ENCODE measurements at regions not wholly inside any gene's neighbourhood (a gene's known extent, or its start where the extent isn't known, plus 50 kb on each side); places are given as distances from the start of the nearest gene placed in this dataset.

- no peak for DNase-seq (ENCODE audit: low spot score)
- TF ChIP-seq, protein P1, sequence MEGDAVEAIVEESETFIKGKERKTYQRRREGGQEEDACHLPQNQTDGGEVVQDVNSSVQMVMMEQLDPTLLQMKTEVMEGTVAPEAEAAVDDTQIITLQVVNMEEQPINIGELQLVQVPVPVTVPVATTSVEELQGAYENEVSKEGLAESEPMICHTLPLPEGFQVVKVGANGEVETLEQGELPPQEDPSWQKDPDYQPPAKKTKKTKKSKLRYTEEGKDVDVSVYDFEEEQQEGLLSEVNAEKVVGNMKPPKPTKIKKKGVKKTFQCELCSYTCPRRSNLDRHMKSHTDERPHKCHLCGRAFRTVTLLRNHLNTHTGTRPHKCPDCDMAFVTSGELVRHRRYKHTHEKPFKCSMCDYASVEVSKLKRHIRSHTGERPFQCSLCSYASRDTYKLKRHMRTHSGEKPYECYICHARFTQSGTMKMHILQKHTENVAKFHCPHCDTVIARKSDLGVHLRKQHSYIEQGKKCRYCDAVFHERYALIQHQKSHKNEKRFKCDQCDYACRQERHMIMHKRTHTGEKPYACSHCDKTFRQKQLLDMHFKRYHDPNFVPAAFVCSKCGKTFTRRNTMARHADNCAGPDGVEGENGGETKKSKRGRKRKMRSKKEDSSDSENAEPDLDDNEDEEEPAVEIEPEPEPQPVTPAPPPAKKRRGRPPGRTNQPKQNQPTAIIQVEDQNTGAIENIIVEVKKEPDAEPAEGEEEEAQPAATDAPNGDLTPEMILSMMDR (IDR thresholded peaks at IDR 0.05): no peak
- H3K4me1 ChIP-seq (ENCODE audit: control insufficient read depth in 1 of 2, low read depth in 2 of 2): no peaks in the 10 kb centered on the region
- no peaks in the 10 kb centered on the region for H3K36me3 ChIP-seq
- no peak overlapping the region for H3K4me3 ChIP-seq
- H3K27me3 ChIP-seq (replicated peaks; ENCODE audit: insufficient read depth): no peaks in the 10 kb centered on the region
- H3K9me3 ChIP-seq: no peaks in the 10 kb centered on the region
- ATAC-seq (ENCODE audit: insufficient number of reproducible peaks, low FRiP score, low read depth): no peak
- no peak overlapping the region for H3K27ac ChIP-seq
Observed at GRCh38 chr4:164396439-164396838, 357.5 kb upstream of the SMIM31 start.

DNA sequence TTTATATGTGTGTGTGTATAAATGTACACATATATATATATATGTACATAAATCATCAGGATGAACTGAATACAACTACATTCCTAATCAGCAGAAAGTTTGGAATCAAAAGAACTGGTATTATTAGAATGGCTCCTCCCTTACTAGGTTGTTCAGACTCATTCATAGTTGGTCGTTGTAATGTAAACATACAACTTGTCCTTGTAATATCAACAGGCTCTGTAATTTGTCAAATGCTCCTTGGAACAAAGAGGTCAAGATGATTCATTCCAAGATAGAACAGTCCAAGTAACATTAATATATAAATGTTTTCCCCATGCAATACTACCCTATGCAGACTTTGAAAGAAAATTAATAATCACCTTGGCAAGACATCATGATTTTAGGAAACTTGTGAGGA, 351.4 kb upstream of the SMIM31 start:
- Histone ChIP-seq H3K36me3 (no peaks in the 10 kb centered on the region), H3K27ac (no peak overlapping the region), H3K4me1 (ENCODE audit: control insufficient read depth in 1 of 2, low read depth in 2 of 2) (no peaks in the 10 kb centered on the region), H3K4me3 (no peak overlapping the region), H3K27me3 (replicated peaks; ENCODE audit: insufficient read depth) (no peaks in the 10 kb centered on the region), H3K9me3 (no peaks in the 10 kb centered on the region)
- DNase-seq (ENCODE audit: low spot score): no peak
- TF ChIP-seq, protein P1 (IDR thresholded peaks at IDR 0.05): no peak
- ATAC-seq (ENCODE audit: insufficient number of reproducible peaks, low FRiP score, low read depth): no peak

GRCh38 chr4:164405774-164406173, 348.2 kb upstream of the SMIM31 start:
- Histone ChIP-seq H3K4me3 (no peak overlapping the region), H3K27me3 (replicated peaks; ENCODE audit: insufficient read depth) (no peaks in the 10 kb centered on the region), H3K9me3 (no peaks in the 10 kb centered on the region), H3K4me1 (ENCODE audit: control insufficient read depth in 1 of 2, low read depth in 2 of 2) (no peaks in the 10 kb centered on the region), H3K36me3 (no peaks in the 10 kb centered on the region), H3K27ac (no peak overlapping the region)
- no peak for ATAC-seq (ENCODE audit: insufficient number of reproducible peaks, low FRiP score, low read depth)
- TF ChIP-seq, protein P1 (IDR thresholded peaks at IDR 0.05): no peak
- DNase-seq (ENCODE audit: low spot score): no peak

GRCh38 chr4:164408831-164409230, 345.1 kb upstream of the SMIM31 start:
- Histone ChIP-seq H3K4me3 (no peak overlapping the region), H3K27ac (no peak overlapping the region), H3K27me3 (replicated peaks; ENCODE audit: insufficient read depth) (no peaks in the 10 kb centered on the region), H3K9me3 (no peaks in the 10 kb centered on the region), H3K4me1 (ENCODE audit: control insufficient read depth in 1 of 2, low read depth in 2 of 2) (no peaks in the 10 kb centered on the region), H3K36me3 (no peaks in the 10 kb centered on the region)
- TF ChIP-seq, protein P1 (IDR thresholded peaks at IDR 0.05): no peak
- DNase-seq (ENCODE audit: low spot score) (no peak), ATAC-seq (ENCODE audit: insufficient number of reproducible peaks, low FRiP score, low read depth) (no peak)

GRCh38 chr4:164410401-164410800, 343.5 kb upstream of the SMIM31 start:
- TF ChIP-seq, protein P1 (IDR thresholded peaks at IDR 0.05): no peak
- H3K27me3 ChIP-seq (replicated peaks; ENCODE audit: insufficient read depth): no peaks in the 10 kb centered on the region
- no peak overlapping the region for H3K4me3 ChIP-seq
- H3K9me3 ChIP-seq: no peaks in the 10 kb centered on the region
- no peak overlapping the region for H3K27ac ChIP-seq
- ATAC-seq (ENCODE audit: insufficient number of reproducible peaks, low FRiP score, low read depth) (no peak), DNase-seq (ENCODE audit: low spot score) (no peak)
- no peaks in the 10 kb centered on the region for H3K36me3 ChIP-seq
- no peaks in the 10 kb centered on the region for H3K4me1 ChIP-seq (ENCODE audit: control insufficient read depth in 1 of 2, low read depth in 2 of 2)
